HepG2 (cell line): ENCODE measurements at regions not wholly inside any gene's neighbourhood (a gene's known extent, or its start where the extent isn't known, plus 50 kb on each side); places are given as distances from the start of the nearest gene placed in this dataset.

Experiments used
- KAT8 ChIP-seq: IDR thresholded peaks from 2 replicates; pipeline ENCODE4 v1.6.1; 2016; ENCODE audit warnings: missing genetic modification reagents, missing compliant biosample characterization
- PBX3 ChIP-seq: sonication (generic); formaldehyde crosslinking; IDR thresholded peaks from 2 replicates; pipeline ENCODE4 v1.8.1; 2023; ENCODE audit warnings: missing genetic modification reagents, inconsistent platforms, borderline replicate concordance
- ZHX1 ChIP-seq: sonication (generic); formaldehyde crosslinking; IDR thresholded peaks from 2 replicates; pipeline ENCODE4 v1.8.1; 2022; ENCODE audit warnings: low read depth, mild to moderate bottlenecking, missing genetic modification reagents
- ZNF280B ChIP-seq: sonication (generic); formaldehyde crosslinking; IDR thresholded peaks from 2 replicates; pipeline ENCODE4 v1.5.0; 2020; ENCODE audit warnings: missing genetic modification reagents, mild to moderate bottlenecking, borderline replicate concordance
- ZNF335 ChIP-seq: sonication (generic); formaldehyde crosslinking; IDR thresholded peaks from 2 replicates; pipeline ENCODE4 v1.4.0; 2020; ENCODE audit warnings: missing genetic modification reagents
- ZNF580 ChIP-seq: IDR thresholded peaks from 2 replicates; pipeline ENCODE4 v1.6.1; 2016; ENCODE audit warnings: low read depth, borderline replicate concordance
- ZNF788 ChIP-seq: sonication (generic); formaldehyde crosslinking; IDR thresholded peaks from 2 replicates; pipeline ENCODE4 v1.5.0; 2020; ENCODE audit warnings: mild to moderate bottlenecking, missing genetic modification reagents, borderline replicate concordance
- TF ChIP-seq, protein P1 (sequence below): sonication (generic); formaldehyde crosslinking; IDR thresholded peaks from 2 replicates; pipeline ENCODE4 v1.5.0; 2020; ENCODE audit warnings: mild to moderate bottlenecking, missing genetic modification reagents, borderline replicate concordance
- TF ChIP-seq, protein P2 (sequence below): sonication (generic); formaldehyde crosslinking; IDR thresholded peaks from 2 replicates; pipeline ENCODE4 v1.5.1; 2020; ENCODE audit warnings: mild to moderate bottlenecking, missing genetic modification reagents, borderline replicate concordance

GRCh38 chr4:71272976-71273375 is 65.8 kb upstream of the SLC4A4 start (continued):
- TF ChIP-seq, protein P1, sequence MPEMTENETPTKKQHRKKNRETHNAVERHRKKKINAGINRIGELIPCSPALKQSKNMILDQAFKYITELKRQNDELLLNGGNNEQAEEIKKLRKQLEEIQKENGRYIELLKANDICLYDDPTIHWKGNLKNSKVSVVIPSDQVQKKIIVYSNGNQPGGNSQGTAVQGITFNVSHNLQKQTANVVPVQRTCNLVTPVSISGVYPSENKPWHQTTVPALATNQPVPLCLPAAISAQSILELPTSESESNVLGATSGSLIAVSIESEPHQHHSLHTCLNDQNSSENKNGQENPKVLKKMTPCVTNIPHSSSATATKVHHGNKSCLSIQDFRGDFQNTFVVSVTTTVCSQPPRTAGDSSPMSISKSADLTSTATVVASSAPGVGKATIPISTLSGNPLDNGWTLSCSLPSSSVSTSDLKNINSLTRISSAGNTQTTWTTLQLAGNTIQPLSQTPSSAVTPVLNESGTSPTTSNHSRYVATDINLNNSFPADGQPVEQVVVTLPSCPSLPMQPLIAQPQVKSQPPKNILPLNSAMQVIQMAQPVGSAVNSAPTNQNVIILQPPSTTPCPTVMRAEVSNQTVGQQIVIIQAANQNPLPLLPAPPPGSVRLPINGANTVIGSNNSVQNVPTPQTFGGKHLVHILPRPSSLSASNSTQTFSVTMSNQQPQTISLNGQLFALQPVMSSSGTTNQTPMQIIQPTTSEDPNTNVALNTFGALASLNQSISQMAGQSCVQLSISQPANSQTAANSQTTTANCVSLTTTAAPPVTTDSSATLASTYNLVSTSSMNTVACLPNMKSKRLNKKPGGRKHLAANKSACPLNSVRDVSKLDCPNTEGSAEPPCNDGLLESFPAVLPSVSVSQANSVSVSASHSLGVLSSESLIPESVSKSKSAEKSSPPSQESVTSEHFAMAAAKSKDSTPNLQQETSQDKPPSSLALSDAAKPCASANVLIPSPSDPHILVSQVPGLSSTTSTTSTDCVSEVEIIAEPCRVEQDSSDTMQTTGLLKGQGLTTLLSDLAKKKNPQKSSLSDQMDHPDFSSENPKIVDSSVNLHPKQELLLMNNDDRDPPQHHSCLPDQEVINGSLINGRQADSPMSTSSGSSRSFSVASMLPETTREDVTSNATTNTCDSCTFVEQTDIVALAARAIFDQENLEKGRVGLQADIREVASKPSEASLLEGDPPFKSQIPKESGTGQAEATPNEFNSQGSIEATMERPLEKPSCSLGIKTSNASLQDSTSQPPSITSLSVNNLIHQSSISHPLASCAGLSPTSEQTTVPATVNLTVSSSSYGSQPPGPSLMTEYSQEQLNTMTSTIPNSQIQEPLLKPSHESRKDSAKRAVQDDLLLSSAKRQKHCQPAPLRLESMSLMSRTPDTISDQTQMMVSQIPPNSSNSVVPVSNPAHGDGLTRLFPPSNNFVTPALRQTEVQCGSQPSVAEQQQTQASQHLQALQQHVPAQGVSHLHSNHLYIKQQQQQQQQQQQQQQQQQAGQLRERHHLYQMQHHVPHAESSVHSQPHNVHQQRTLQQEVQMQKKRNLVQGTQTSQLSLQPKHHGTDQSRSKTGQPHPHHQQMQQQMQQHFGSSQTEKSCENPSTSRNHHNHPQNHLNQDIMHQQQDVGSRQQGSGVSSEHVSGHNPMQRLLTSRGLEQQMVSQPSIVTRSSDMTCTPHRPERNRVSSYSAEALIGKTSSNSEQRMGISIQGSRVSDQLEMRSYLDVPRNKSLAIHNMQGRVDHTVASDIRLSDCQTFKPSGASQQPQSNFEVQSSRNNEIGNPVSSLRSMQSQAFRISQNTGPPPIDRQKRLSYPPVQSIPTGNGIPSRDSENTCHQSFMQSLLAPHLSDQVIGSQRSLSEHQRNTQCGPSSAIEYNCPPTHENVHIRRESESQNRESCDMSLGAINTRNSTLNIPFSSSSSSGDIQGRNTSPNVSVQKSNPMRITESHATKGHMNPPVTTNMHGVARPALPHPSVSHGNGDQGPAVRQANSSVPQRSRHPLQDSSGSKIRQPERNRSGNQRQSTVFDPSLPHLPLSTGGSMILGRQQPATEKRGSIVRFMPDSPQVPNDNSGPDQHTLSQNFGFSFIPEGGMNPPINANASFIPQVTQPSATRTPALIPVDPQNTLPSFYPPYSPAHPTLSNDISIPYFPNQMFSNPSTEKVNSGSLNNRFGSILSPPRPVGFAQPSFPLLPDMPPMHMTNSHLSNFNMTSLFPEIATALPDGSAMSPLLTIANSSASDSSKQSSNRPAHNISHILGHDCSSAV (CRISPR knock-in tag): no peak
- no peak for TF ChIP-seq ZNF335
- TF ChIP-seq ZHX1: no peak
- no peak for TF ChIP-seq ZNF788
- TF ChIP-seq PBX3 (CRISPR knock-in tag): no peak
- TF ChIP-seq KAT8: no peak
- TF ChIP-seq ZNF280B: no peak
- no peak for TF ChIP-seq ZNF580 (CRISPR knock-in tag)
- TF ChIP-seq, protein P2, sequence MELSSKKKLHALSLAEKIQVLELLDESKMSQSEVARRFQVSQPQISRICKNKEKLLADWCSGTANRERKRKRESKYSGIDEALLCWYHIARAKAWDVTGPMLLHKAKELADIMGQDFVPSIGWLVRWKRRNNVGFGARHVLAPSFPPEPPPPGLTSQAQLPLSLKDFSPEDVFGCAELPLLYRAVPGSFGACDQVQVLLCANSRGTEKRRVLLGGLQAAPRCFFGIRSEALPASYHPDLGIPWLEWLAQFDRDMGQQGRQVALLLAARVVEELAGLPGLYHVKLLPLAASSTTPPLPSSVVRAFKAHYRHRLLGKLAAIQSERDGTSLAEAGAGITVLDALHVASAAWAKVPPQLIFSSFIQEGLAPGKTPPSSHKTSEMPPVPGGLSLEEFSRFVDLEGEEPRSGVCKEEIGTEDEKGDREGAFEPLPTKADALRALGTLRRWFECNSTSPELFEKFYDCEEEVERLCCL (CRISPR knock-in tag): no peak
